Activated T-cell treated with anti-CD3 and anti-CD28 coated beads, Interleukin-2, amount 50 U/mL, for 24 hours (primary cell): ENCODE measurements at regions not wholly inside any gene's neighbourhood (a gene's known extent, or its start where the extent isn't known, plus 50 kb on each side); places are given as distances from the start of the nearest gene placed in this dataset.
"Not testable (repeated sequence)": the region's sequence is repeated elsewhere in the genome, so short reads cannot be mapped to it uniquely, and the experiment has no call there.

Source experiments
- DNase-seq: peaks from one replicate; pipeline ENCODE4 v3.0.0-alpha.2; 2020
- H3K27ac Mint-ChIP-seq: 2 replicates; pipeline ENCODE4 v1.8.0; 2020; ENCODE audit warnings: mild to moderate bottlenecking, mixed read lengths
- H3K27me3 Mint-ChIP-seq: 2 replicates; pipeline ENCODE4 v1.8.0; 2020; ENCODE audit warnings: mixed read lengths
- H3K36me3 Mint-ChIP-seq: 2 replicates; pipeline ENCODE4 v1.8.0; 2020; ENCODE audit warnings: low read depth, mixed read lengths
- H3K4me1 Mint-ChIP-seq: 2 replicates; pipeline ENCODE4 v1.8.0; 2020; ENCODE audit warnings: low read depth, mixed read lengths
- H3K4me3 Mint-ChIP-seq: 2 replicates; pipeline ENCODE4 v1.8.0; 2020; ENCODE audit warnings: mild to moderate bottlenecking, moderate library complexity, mixed read lengths
- H3K9me3 Mint-ChIP-seq: 2 replicates; pipeline ENCODE4 v1.8.0; 2020; ENCODE audit warnings: mixed read lengths

- H3K9me3 Mint-ChIP-seq, DNase-seq, H3K36me3 Mint-ChIP-seq, H3K4me1 Mint-ChIP-seq, H3K27ac Mint-ChIP-seq, H3K4me3 Mint-ChIP-seq: not testable (repeated sequence)
- H3K27me3 Mint-ChIP-seq = peaks cover 48% of the 10 kb centered on the region
These were observed 70.7 kb upstream of the HUWE1 start for GRCh38 chrX:53757181-53757580.

GRCh38 chrX:53746718-53747117 is 60.2 kb upstream of the HUWE1 start:
- Mint-ChIP-seq H3K9me3 (no peaks in the 10 kb centered on the region), H3K27ac (no peak overlapping the region), H3K4me1 (peaks cover 10% of the 10 kb centered on the region), H3K36me3 (no peaks in the 10 kb centered on the region), H3K27me3 (peaks cover 6% of the 10 kb centered on the region), H3K4me3 (no peak overlapping the region)
- no peak for DNase-seq

- Mint-ChIP-seq H3K4me3 (no peak overlapping the region), H3K27ac (no peak overlapping the region), H3K9me3 (no peaks in the 10 kb centered on the region), H3K4me1 (peaks cover 25% of the 10 kb centered on the region), H3K27me3 (peaks cover 19% of the 10 kb centered on the region), H3K36me3 (peaks cover 3% of the 10 kb centered on the region)
- DNase-seq = no peak
These were observed 56.7 kb upstream of the HUWE1 start for GRCh38 chrX:53743244-53743643.

GRCh38 chrX:53738370-53738906 is 51.9 kb upstream of the HUWE1 start:
- DNase-seq = no peak
- Mint-ChIP-seq H3K27ac (peak overlapping the region; percentile 47), H3K36me3 (peaks cover 22% of the 10 kb centered on the region), H3K27me3 (peaks cover 38% of the 10 kb centered on the region), H3K9me3 (peaks cover 2% of the 10 kb centered on the region), H3K4me3 (no peak overlapping the region), H3K4me1 (peaks cover 52% of the 10 kb centered on the region)
